GM23338 (cell line): ENCODE measurements at regions not wholly inside any gene's neighbourhood (a gene's known extent, or its start where the extent isn't known, plus 50 kb on each side); places are given as distances from the start of the nearest gene placed in this dataset.

ENCODE experiments used
- ATAC-seq: fragments of 200-7000 bp; cut with Tn5 transposase; 3 replicates; pipeline ENCODE4 v1.9.1; 2020
- DNase-seq: peaks from one replicate; pipeline ENCODE4 v3.0.0-alpha.2; 2015; ENCODE audit warnings: low spot score
- H2AFZ ChIP-seq: fragments of 200-600 bp; sonication (generic); 2 replicates; pipeline ENCODE4 v1.8.0; 2016; ENCODE audit warnings: antibody characterized with exemption, mild to moderate bottlenecking, moderate library complexity
- H3F3A ChIP-seq: fragments of 200-600 bp; sonication (generic); replicated peaks from 2 replicates; pipeline ENCODE4 v1.8.0; 2017; ENCODE audit warnings: antibody characterized with exemption, mixed run types, low read depth
- H3K27ac ChIP-seq: fragments of 200-600 bp; sonication (generic); 2 replicates; pipeline ENCODE4 v1.6.1; 2016; ENCODE audit warnings: low read depth
- H3K27me3 ChIP-seq: fragments of 200-600 bp; sonication (generic); 2 replicates; pipeline ENCODE4 v1.8.0; 2016; ENCODE audit warnings: mild to moderate bottlenecking, mixed run types, moderate library complexity; ENCODE audit not compliant: insufficient read depth
- H3K36me3 ChIP-seq: fragments of 200-600 bp; sonication (generic); 2 replicates; pipeline ENCODE4 v1.8.0; 2016; ENCODE audit warnings: mild to moderate bottlenecking; ENCODE audit not compliant: insufficient read depth
- H3K4me1 ChIP-seq: fragments of 200-600 bp; sonication (generic); 2 replicates; pipeline ENCODE4 v1.8.0; 2016; ENCODE audit warnings: mild to moderate bottlenecking, moderate library complexity; ENCODE audit not compliant: insufficient read depth
- H3K4me2 ChIP-seq: fragments of 200-600 bp; sonication (generic); 2 replicates; pipeline ENCODE4 v1.7.1; 2017; ENCODE audit warnings: mixed run types
- H3K4me3 ChIP-seq: fragments of 200-600 bp; sonication (generic); 2 replicates; pipeline ENCODE4 v1.6.1; 2016; ENCODE audit warnings: mixed run types
- H3K79me2 ChIP-seq: fragments of 200-600 bp; sonication (generic); replicated peaks from 2 replicates; pipeline ENCODE4 v1.8.0; 2017; ENCODE audit warnings: mild to moderate bottlenecking; ENCODE audit not compliant: insufficient read depth
- H3K9me2 ChIP-seq: fragments of 200-600 bp; sonication (generic); 2 replicates; pipeline ENCODE4 v1.8.0; 2017; ENCODE audit not compliant: insufficient read depth
- H4K20me1 ChIP-seq: fragments of 200-600 bp; sonication (generic); replicated peaks from 2 replicates; pipeline ENCODE4 v1.8.0; 2017; ENCODE audit warnings: mild to moderate bottlenecking; ENCODE audit not compliant: insufficient read depth
- H3K27ac Mint-ChIP-seq: 2 replicates; pipeline ENCODE4 v1.8.0; 2020; ENCODE audit warnings: inconsistent platforms, mild to moderate bottlenecking, moderate library complexity, mixed read lengths
- H3K27me3 Mint-ChIP-seq: 3 replicates; pipeline ENCODE4 v1.8.0; 2022; ENCODE audit warnings: low read depth, mild to moderate bottlenecking, moderate library complexity, mixed read lengths, inconsistent platforms; ENCODE audit not compliant: insufficient read depth, poor library complexity
- H3K36me3 Mint-ChIP-seq: 3 replicates; pipeline ENCODE4 v1.8.0; 2021; ENCODE audit warnings: low read depth, mild to moderate bottlenecking, inconsistent platforms, moderate library complexity, mixed read lengths
- H3K4me1 Mint-ChIP-seq: 3 replicates; pipeline ENCODE4 v1.8.0; 2020; ENCODE audit warnings: mild to moderate bottlenecking, inconsistent platforms, mixed read lengths
- H3K4me3 Mint-ChIP-seq: 3 replicates; pipeline ENCODE4 v1.8.0; 2021; ENCODE audit warnings: moderate library complexity, mild to moderate bottlenecking, inconsistent platforms, mixed read lengths
- H3K9me3 Mint-ChIP-seq: 3 replicates; pipeline ENCODE4 v1.8.0; 2020; ENCODE audit warnings: moderate library complexity, mild to moderate bottlenecking, inconsistent platforms, mixed read lengths
- CREB1 ChIP-seq: fragments of 250-450 bp; sonication (Bioruptor Pico); IDR thresholded peaks from 2 replicates; pipeline ENCODE4 v1.5.0; 2020; ENCODE audit warnings: low read depth, mild to moderate bottlenecking, moderate library complexity
- EZH2 ChIP-seq: fragments of 200-600 bp; sonication (generic); IDR thresholded peaks from one replicate; pipeline ENCODE4 v1.8.0; 2017; ENCODE audit warnings: antibody characterized with exemption, mild to moderate bottlenecking, low read depth; ENCODE audit not compliant: unreplicated experiment
- EZH2phosphoT487 ChIP-seq: fragments of 200-600 bp; sonication (generic); IDR thresholded peaks from one replicate; pipeline ENCODE4 v1.8.1; 2018; ENCODE audit warnings: antibody characterized with exemption; ENCODE audit not compliant: unreplicated experiment
- JUNB ChIP-seq: IDR thresholded peaks from one replicate; pipeline ENCODE4 v1.6.1; 2016; ENCODE audit warnings: antibody characterized with exemption; ENCODE audit not compliant: unreplicated experiment
- NANOG ChIP-seq: IDR thresholded peaks from 2 replicates; pipeline ENCODE4 v1.6.1; 2016; ENCODE audit warnings: antibody characterized with exemption, borderline replicate concordance
- POLR2AphosphoS5 ChIP-seq: IDR thresholded peaks from 2 replicates; pipeline ENCODE4 v1.6.1; 2016; ENCODE audit warnings: antibody characterized with exemption, low read depth
- STAT1 ChIP-seq: IDR thresholded peaks from one replicate; pipeline ENCODE4 v1.6.1; 2016; ENCODE audit warnings: antibody characterized with exemption; ENCODE audit not compliant: unreplicated experiment
- ZNF114 ChIP-seq: fragments of 250-450 bp; sonication (Bioruptor Pico); IDR thresholded peaks from 2 replicates; pipeline ENCODE4 v1.5.0; 2020; ENCODE audit warnings: mild to moderate bottlenecking, moderate library complexity
- ZNF331 ChIP-seq: fragments of 250-450 bp; sonication (Bioruptor Pico); IDR thresholded peaks from 2 replicates; pipeline ENCODE4 v1.5.0; 2020; ENCODE audit warnings: low read depth, mild to moderate bottlenecking, moderate library complexity
- TF ChIP-seq, protein P1 (sequence below): IDR thresholded peaks from 2 replicates; pipeline ENCODE4 v1.6.1; 2016; ENCODE audit warnings: antibody characterized with exemption
- TF ChIP-seq, protein P2 (sequence below), 2 experiments: fragments of 200-600 bp in 1 of 2; sonication (generic) in 1 of 2; conservative IDR thresholded peaks; 2 replicates each; pipeline versions ENCODE4 v1.5.1 to v1.6.1; 2016 to 2017; ENCODE audit warnings: antibody characterized with exemption in 2 of 2, low read depth in 2 of 2, mild to moderate bottlenecking in 2 of 2, moderate library complexity in 1 of 2
- TF ChIP-seq, protein P3 (sequence below): IDR thresholded peaks from one replicate; pipeline ENCODE4 v1.6.1; 2018; ENCODE audit warnings: antibody characterized with exemption; ENCODE audit not compliant: unreplicated experiment

DNA sequence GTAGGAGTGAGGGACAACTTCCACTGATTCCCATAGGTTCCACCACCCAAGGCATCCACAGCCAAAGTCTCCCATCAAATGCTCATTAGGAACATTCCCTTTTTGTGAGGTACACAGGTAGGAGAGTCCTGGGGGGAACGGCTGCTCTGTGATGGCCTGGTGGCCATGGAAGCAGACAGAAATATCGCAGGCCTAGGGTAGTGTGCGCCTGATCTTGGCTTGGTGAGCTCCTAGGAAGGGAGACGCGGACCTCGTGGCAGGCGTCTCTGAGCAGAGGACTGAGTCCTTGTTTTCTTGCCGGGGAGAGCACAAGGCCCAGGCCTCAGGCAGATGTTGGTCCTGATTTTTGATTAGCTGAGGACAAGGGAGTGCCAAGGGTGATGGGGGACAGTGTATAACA, 99.5 kb downstream of the SNRPN start:
- Mint-ChIP-seq H3K36me3 (peaks cover 100% of the 10 kb centered on the region), H3K4me3 (no peak overlapping the region), H3K4me1 (no peaks in the 10 kb centered on the region; the same call in 2 of the 3 replicates), H3K27me3 (peaks cover 60% of the 10 kb centered on the region), H3K9me3 (peaks cover 100% of the 10 kb centered on the region), H3K27ac (no peak overlapping the region)
- Histone ChIP-seq H3K27ac (no peak overlapping the region), H3K4me1 (no peaks in the 10 kb centered on the region), H3K36me3 (peaks cover 88% of the 10 kb centered on the region), H3K4me3 (no peak overlapping the region), H4K20me1 (no peaks in the 10 kb centered on the region), H3K79me2 (peaks cover 16% of the 10 kb centered on the region; the same call in 1 of the 2 replicates), H3K9me2 (peaks cover 3% of the 10 kb centered on the region; the same call in 1 of the 2 replicates), H3F3A (no peaks in the 10 kb centered on the region), H2AFZ (no peak overlapping the region), H3K4me2 (no peak overlapping the region), H3K27me3 (no peaks in the 10 kb centered on the region)
- DNase-seq (no peak), ATAC-seq (no peak)
- TF ChIP-seq CREB1 (no peak), POLR2AphosphoS5 (0 out of 2 replicates have a peak, but pooled peaks have one; percentile 9)

DNA sequence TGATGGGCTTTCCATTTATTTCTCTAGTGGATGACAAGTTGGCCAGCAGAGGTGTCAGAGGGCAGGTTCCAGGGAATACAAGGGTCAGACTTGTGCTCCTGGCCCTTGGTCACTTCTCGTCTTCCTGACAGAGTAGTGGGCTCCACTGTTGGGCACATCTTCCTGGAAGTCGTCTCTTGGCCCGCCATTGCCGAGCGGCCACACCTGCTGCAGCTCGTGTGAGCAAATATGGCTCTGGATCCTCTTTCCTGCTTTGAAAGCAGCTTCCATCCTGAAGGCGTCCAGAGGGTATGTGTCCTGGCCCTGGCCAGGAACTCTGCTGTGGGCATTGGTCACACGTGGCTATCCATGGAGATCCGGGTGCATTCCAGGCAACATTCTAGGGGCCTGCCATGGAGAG, 100.2 kb downstream of the SNRPN start:
- Histone ChIP-seq H3K4me3 (no peak overlapping the region), H3K27me3 (no peaks in the 10 kb centered on the region), H3K79me2 (peaks cover 16% of the 10 kb centered on the region; the same call in 1 of the 2 replicates), H3K9me2 (peaks cover 3% of the 10 kb centered on the region; the same call in 1 of the 2 replicates), H2AFZ (no peak overlapping the region), H3F3A (no peaks in the 10 kb centered on the region), H3K36me3 (peaks cover 88% of the 10 kb centered on the region), H3K27ac (no peak overlapping the region), H4K20me1 (no peaks in the 10 kb centered on the region), H3K4me2 (no peak overlapping the region), H3K4me1 (no peaks in the 10 kb centered on the region)
- Mint-ChIP-seq H3K4me1 (no peaks in the 10 kb centered on the region; the same call in 2 of the 3 replicates), H3K36me3 (peaks cover 100% of the 10 kb centered on the region), H3K27ac (no peak overlapping the region), H3K9me3 (peaks cover 100% of the 10 kb centered on the region), H3K27me3 (peaks cover 58% of the 10 kb centered on the region), H3K4me3 (no peak overlapping the region)
- ATAC-seq (no peak), DNase-seq (no peak)
- TF ChIP-seq, protein P1, sequence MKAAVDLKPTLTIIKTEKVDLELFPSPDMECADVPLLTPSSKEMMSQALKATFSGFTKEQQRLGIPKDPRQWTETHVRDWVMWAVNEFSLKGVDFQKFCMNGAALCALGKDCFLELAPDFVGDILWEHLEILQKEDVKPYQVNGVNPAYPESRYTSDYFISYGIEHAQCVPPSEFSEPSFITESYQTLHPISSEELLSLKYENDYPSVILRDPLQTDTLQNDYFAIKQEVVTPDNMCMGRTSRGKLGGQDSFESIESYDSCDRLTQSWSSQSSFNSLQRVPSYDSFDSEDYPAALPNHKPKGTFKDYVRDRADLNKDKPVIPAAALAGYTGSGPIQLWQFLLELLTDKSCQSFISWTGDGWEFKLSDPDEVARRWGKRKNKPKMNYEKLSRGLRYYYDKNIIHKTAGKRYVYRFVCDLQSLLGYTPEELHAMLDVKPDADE: no peak
- no peak for TF ChIP-seq EZH2
- TF ChIP-seq JUNB: no peak
- no peak for TF ChIP-seq NANOG
- TF ChIP-seq, protein P2, sequence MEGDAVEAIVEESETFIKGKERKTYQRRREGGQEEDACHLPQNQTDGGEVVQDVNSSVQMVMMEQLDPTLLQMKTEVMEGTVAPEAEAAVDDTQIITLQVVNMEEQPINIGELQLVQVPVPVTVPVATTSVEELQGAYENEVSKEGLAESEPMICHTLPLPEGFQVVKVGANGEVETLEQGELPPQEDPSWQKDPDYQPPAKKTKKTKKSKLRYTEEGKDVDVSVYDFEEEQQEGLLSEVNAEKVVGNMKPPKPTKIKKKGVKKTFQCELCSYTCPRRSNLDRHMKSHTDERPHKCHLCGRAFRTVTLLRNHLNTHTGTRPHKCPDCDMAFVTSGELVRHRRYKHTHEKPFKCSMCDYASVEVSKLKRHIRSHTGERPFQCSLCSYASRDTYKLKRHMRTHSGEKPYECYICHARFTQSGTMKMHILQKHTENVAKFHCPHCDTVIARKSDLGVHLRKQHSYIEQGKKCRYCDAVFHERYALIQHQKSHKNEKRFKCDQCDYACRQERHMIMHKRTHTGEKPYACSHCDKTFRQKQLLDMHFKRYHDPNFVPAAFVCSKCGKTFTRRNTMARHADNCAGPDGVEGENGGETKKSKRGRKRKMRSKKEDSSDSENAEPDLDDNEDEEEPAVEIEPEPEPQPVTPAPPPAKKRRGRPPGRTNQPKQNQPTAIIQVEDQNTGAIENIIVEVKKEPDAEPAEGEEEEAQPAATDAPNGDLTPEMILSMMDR (conservative IDR thresholded peaks at IDR 0.05; ENCODE audit: low read depth in 2 of 2): no peak
- TF ChIP-seq EZH2phosphoT487: no peak
- no peak for TF ChIP-seq POLR2AphosphoS5
- TF ChIP-seq ZNF114 (CRISPR knock-in tag): no peak
- no peak for TF ChIP-seq STAT1
- TF ChIP-seq, protein P3, sequence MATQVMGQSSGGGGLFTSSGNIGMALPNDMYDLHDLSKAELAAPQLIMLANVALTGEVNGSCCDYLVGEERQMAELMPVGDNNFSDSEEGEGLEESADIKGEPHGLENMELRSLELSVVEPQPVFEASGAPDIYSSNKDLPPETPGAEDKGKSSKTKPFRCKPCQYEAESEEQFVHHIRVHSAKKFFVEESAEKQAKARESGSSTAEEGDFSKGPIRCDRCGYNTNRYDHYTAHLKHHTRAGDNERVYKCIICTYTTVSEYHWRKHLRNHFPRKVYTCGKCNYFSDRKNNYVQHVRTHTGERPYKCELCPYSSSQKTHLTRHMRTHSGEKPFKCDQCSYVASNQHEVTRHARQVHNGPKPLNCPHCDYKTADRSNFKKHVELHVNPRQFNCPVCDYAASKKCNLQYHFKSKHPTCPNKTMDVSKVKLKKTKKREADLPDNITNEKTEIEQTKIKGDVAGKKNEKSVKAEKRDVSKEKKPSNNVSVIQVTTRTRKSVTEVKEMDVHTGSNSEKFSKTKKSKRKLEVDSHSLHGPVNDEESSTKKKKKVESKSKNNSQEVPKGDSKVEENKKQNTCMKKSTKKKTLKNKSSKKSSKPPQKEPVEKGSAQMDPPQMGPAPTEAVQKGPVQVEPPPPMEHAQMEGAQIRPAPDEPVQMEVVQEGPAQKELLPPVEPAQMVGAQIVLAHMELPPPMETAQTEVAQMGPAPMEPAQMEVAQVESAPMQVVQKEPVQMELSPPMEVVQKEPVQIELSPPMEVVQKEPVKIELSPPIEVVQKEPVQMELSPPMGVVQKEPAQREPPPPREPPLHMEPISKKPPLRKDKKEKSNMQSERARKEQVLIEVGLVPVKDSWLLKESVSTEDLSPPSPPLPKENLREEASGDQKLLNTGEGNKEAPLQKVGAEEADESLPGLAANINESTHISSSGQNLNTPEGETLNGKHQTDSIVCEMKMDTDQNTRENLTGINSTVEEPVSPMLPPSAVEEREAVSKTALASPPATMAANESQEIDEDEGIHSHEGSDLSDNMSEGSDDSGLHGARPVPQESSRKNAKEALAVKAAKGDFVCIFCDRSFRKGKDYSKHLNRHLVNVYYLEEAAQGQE: no peak
- no peak for TF ChIP-seq CREB1
- no peak for TF ChIP-seq ZNF331 (CRISPR knock-in tag)
